NAMALWA (cell line): ENCODE measurements at regions not wholly inside any gene's neighbourhood (a gene's known extent, or its start where the extent isn't known, plus 50 kb on each side); places are given as distances from the start of the nearest gene placed in this dataset.
"Not testable (repeated sequence)": the region's sequence is repeated elsewhere in the genome, so short reads cannot be mapped to it uniquely, and the experiment has no call there.

Experiments used
- DNase-seq: peaks from one replicate; pipeline ENCODE4 v3.0.0-alpha.2; 2015; ENCODE audit warnings: low spot score

GRCh38 chr7:98728555-98728954 is 111.5 kb downstream of the NPTX2 start:
- DNase-seq = no peak

- DNase-seq = no peak
Measured at GRCh38 chr7:98729121-98729520, 112.0 kb downstream of the NPTX2 start.

GRCh38 chr7:98730326-98730725 is 113.2 kb downstream of the NPTX2 start:
- no peak for DNase-seq

- DNase-seq = no peak
Measured at GRCh38 chr7:98731651-98732050, 114.6 kb downstream of the NPTX2 start.

GRCh38 chr7:98733036-98733435 is 116.0 kb downstream of the NPTX2 start:
- DNase-seq = peak; percentile 93

- DNase-seq = no peak
Measured at GRCh38 chr7:98735801-98736200, 118.7 kb downstream of the NPTX2 start.

GRCh38 chr7:98736461-98736860 is 119.4 kb downstream of the NPTX2 start:
- not testable (repeated sequence) for DNase-seq

DNA sequence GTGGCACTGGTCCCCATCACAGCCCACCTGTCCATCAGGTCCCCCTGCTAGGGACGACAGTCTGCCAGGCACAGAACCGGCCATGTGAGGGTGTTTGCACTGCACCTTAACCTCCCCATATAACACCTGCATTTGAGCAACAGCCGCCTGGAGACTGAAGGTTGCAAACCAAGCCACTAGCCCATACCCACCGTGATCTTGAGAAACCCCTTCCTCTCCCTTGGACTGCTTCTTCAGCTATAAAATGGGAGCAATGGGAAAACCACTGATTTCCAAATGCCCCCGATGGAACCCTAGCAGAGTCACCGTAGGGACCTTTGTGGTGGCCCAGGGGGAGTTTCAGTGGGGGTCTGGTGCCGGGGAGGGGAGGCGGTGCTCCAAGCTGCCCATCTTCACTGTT is 120.1 kb downstream of the NPTX2 start:
- no peak for DNase-seq

GRCh38 chr7:98740643-98741042 is 123.6 kb downstream of the NPTX2 start:
- DNase-seq = no peak

- peak; percentile 84 for DNase-seq
Measured at GRCh38 chr7:98745722-98746318, 124.0 kb downstream of the TMEM130 start.

DNA sequence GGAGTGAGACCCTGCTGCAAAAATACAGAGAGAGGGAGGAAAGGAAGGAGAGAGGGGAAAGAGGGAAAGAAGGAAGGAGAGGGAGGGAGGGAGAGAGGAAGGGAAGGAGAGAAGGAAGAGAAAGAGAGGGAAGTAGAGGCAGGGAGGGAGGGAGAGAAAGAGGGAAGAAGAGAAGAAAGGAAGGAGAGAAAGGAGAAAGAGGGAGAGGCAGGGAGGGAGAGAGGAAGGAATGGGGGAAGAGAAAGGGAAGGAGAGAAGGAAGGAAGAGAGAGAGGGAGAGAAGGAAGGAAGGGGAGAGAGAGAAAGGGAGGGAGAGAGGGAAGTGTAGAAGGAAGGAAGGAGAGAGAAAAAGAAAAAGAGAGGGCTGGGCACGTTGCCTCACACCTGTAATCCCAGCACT is 121.7 kb downstream of the TMEM130 start:
- no peak for DNase-seq

DNA sequence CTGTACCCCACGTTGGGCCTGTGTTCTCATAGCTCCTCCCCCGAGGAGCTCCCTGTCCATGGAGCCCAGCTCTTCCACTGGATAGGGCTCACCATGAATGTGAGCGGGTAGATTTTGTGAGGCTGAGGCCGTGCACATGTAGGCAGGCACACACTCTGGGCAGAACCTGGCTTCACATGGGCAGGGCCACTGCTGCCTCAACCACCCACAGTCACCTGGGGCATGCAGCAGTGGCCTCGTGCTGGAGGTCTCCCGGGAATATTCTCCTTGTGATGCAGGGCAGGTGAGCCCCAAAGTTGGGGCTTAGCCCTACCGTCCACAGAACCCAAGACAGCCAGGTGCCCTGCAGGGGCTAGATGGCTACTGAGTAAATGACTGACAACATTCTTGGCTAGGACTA is 116.6 kb downstream of the TMEM130 start:
- no peak for DNase-seq

GRCh38 chr7:98753989-98754479 is 115.8 kb downstream of the TMEM130 start:
- peak; percentile 88 for DNase-seq

- DNase-seq = peak; percentile 31
Measured at GRCh38 chr7:98755138-98755898, 114.5 kb downstream of the TMEM130 start.

DNA sequence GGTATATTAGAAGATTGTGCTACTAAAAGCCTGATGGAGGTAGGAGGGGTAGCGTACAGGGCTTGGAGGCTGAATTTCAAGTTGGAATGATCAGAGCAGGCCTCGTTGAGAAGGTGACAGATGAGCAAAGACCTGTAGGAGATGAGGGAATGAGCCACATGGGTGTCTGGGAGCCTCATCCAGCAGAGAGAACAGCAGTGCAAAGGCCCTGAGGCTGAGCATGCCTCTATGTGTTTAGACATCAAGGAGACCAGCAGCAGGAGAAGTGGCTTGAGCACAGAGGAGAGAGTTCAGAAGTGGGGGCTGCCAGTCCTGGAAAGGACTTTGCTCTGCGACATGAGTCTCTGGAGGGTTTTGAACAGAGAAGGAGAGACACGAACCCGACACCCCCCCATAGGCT is 111.7 kb downstream of the TMEM130 start:
- DNase-seq = no peak

DNA sequence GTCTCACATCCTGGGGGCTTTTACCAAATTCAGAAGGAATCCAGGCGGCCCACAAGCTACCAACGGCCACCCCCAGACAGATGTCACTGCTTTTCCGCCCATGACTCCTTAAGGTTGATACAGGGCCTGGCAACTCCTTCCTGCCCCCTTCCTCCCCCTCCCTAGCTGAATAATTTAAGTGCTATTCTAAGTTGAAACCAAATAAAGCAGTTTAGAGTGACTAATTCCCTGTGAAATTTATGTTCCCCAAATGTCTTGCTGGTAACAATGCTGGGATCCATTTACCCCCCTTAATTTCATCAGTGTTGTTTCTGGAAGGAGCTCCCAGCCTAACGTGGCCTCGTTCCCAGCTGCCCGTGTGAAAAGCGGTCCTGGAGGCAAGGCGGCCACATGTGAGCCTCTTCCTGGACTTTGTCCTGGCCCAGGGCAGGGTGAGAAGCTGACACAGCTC is 109.6 kb downstream of the TMEM130 start:
- no peak for DNase-seq

- no peak for DNase-seq
Measured at GRCh38 chr7:98761225-98761624, 108.6 kb downstream of the TMEM130 start.

DNA sequence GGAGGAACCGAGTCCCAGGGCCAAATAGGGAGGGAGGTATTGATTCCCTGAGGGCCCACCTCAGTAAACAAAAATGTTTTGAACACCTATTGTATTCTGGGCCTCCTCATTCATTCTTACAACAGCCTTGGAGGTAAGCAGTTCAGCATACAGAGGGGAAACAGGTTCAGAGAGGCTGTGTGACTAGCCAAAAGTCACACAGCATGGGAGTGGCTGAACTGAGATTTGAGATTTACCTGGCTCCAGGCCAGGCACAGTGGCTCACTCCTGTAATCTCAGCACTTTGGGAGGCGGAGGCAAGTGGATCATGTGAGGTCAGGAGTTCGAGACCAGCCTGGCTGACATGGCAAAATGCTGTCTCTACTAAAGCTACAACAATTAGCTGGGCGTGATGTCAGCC is 107.2 kb downstream of the TMEM130 start:
- no peak for DNase-seq

- no peak for DNase-seq
Measured at GRCh38 chr7:98763441-98763840, 106.4 kb downstream of the TMEM130 start.

GRCh38 chr7:98764946-98765345 is 104.9 kb downstream of the TMEM130 start:
- no peak for DNase-seq

DNA sequence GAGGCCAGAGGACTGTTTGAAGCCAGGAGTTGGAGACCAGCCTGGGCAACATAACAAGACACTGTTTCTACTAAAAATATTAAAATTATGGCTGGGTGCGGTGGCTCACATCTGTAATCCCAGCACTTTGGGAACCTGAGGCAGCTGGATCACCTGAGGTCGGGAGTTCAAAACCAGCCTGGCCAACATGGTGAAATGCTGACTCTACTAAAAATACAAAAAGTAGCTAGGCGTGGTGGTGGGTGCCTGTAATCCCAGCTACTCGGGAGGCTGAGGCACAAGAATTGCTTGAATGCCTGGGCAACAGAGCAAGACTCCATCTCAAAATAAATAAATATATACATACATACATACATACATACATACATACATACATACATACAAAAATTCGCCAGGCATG is 99.7 kb downstream of the TMEM130 start:
- DNase-seq = not testable (repeated sequence)

- DNase-seq = peak; percentile 26
Measured at GRCh38 chr7:98771519-98771918, 98.3 kb downstream of the TMEM130 start.

GRCh38 chr7:98771941-98772603 is 97.7 kb downstream of the TMEM130 start:
- DNase-seq = no peak
